ENCODE measurements at regions not wholly inside any gene's neighbourhood (a gene's known extent, or its start where the extent isn't known, plus 50 kb on each side); places are given as distances from the start of the nearest gene placed in this dataset.

DNA sequence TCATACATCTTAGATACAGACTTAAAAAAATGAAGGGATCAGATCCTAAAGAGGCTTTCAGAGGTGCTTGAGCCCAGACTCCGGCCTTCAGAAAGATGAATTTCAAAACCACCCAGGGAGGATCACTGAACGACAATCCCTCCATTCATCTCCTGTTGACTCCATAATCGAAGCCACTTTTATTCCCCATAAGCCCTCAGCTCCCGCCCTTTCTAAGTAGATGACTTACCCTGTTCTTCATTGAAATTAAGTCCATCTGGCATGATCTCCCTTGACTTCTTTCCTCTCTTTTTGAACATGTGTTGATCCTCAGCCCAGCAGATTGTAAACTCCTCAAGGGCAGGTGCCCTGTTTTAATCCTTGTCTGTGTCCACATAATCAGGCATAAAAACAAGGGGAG lies 50.8 kb upstream of the ASTN2 start:
- no peaks in the 10 kb centered on the region; the same call in 1 of the 2 replicates for H3K4me1 ChIP-seq
- H3K27me3 ChIP-seq = no peaks in the 10 kb centered on the region
- no peak for TF ChIP-seq CTCF (IDR thresholded peaks at IDR 0.05; ENCODE audit: low read depth, low read length)
- DNase-seq = no peak
- H3K36me3 ChIP-seq = no peaks in the 10 kb centered on the region
- H3K9me3 ChIP-seq = no peaks in the 10 kb centered on the region
- no peak overlapping the region for H3K4me3 ChIP-seq (ENCODE audit: low read depth, low read length)

DNA sequence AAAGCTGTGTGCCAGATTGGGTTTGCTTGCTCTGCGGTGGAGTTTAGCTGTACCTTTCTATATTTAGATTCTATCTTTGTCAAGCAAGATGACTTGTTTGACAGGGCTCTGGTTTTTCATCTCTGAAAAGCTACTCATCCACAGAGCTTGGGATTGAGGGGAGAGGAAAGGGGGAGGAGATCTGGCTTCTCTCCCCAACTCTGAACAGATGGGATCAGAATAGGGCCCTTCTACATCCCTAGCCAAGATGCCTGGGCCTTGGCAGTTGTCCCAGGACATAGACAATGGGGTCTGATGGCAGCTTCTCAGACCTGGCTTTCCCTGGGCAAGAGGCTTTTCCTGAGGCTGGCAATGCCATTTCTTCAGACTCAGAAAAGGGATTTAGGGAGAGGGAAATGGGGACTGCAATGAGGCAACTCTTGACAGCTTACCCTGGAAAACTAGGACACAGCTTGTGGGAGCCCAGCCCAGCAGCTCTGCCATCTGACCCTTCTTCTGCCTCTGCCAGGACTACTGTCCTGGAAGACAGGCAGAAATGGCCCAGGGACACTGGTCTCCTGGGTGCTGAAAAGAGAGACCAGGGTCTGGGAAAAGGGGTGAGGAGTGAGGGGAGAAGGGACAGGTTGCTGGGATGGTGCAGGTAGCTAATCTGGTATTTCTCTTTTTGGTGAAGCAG lies 50.2 kb upstream of the ASTN2 start:
- no peak for DNase-seq
- TF ChIP-seq CTCF (IDR thresholded peaks at IDR 0.05; ENCODE audit: low read depth, low read length) = no peak
- H3K9me3 ChIP-seq = no peaks in the 10 kb centered on the region
- no peaks in the 10 kb centered on the region for H3K36me3 ChIP-seq
- H3K4me3 ChIP-seq (ENCODE audit: low read depth, low read length) = no peak overlapping the region
- H3K4me1 ChIP-seq = no peaks in the 10 kb centered on the region; the same call in 1 of the 2 replicates
- no peaks in the 10 kb centered on the region for H3K27me3 ChIP-seq
